Cardiac fibroblast (primary cell): ENCODE measurements at regions not wholly inside any gene's neighbourhood (a gene's known extent, or its start where the extent isn't known, plus 50 kb on each side); places are given as distances from the start of the nearest gene placed in this dataset.

Source experiments
- DNase-seq, 2 donors: peaks; one replicate each; pipeline versions ENCODE4 v3.0.0 to v3.0.0-alpha.2; 2010; ENCODE audit warnings: low read depth in 2 of 2
- H3K4me3 ChIP-seq, 2 donors: replicated peaks in 1 of 2; 1 replicate in 1 of 2; 2 replicates in 1 of 2; pipeline ENCODE4 v1.5.1; 2011; ENCODE audit warnings: low read depth in 2 of 2, low read length in 2 of 2, mild to moderate bottlenecking in 2 of 2, moderate library complexity in 1 of 2
- CTCF ChIP-seq: IDR thresholded peaks from one replicate; pipeline ENCODE4 v1.5.1; 2011; ENCODE audit warnings: low read depth, mild to moderate bottlenecking, low read length, inconsistent platforms

GRCh38 chr10:123379156-123379555 lies 225.0 kb downstream of the BUB3 start:
- H3K4me3 ChIP-seq: no peak overlapping the region
- no peak for DNase-seq
- no peak for TF ChIP-seq CTCF

- DNase-seq: peak; percentile 43 to 46
- peak; percentile 12 for TF ChIP-seq CTCF
- H3K4me3 ChIP-seq: no peak overlapping the region
Observed at GRCh38 chr10:123380491-123381085, 226.4 kb downstream of the BUB3 start.

- TF ChIP-seq CTCF: no peak
- no peak overlapping the region for H3K4me3 ChIP-seq
- DNase-seq: peak; percentile 5 to 24
Observed at GRCh38 chr10:123381224-123381623, 227.0 kb downstream of the BUB3 start.

- no peak for DNase-seq
- no peak overlapping the region for H3K4me3 ChIP-seq
- TF ChIP-seq CTCF: no peak
Observed at GRCh38 chr10:123382491-123382890, 228.3 kb downstream of the BUB3 start.

- TF ChIP-seq CTCF: no peak
- DNase-seq: no peak
- no peak overlapping the region for H3K4me3 ChIP-seq
Observed at GRCh38 chr10:123385508-123386080, 231.4 kb downstream of the BUB3 start.

- DNase-seq: no peak
- TF ChIP-seq CTCF: no peak
- H3K4me3 ChIP-seq: no peak overlapping the region
Observed at GRCh38 chr10:123389520-123389919, 235.3 kb downstream of the BUB3 start.

GRCh38 chr10:123390332-123390731 lies 236.1 kb downstream of the BUB3 start:
- DNase-seq: no peak
- TF ChIP-seq CTCF: no peak
- no peak overlapping the region for H3K4me3 ChIP-seq
